ENCODE measurements at regions not wholly inside any gene's neighbourhood (a gene's known extent, or its start where the extent isn't known, plus 50 kb on each side); places are given as distances from the start of the nearest gene placed in this dataset.

DNA sequence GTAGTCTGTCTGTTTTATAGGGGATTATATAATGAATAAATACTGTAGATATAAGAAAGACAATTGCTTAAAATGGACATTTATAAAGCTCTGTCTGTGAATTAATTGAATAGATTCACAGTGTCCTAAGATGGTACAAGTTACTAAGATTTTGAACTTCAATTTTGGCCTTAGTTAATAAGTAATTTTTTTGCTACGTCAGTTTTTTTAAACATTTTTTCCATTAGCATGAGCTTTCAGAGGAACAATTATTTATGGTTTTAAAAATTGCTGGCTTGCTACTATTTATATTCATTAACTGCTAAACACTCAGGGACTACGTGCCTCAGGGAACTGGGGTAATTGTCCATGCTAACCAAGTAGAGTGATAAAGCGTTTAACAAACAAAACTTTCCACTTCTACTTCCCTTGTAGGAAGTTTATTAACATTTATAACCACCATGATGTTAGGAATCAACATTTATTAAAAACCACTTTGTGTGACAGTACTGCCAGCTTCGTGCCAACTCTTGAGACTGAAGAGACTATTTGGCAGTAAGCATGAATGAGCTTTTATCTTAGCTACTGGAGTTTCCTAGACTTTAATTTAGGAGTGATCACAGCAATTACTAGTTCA is 65.4 kb upstream of the PTGS2 start:
- ChIA-PET CTCF (no interaction called here), SMC1A (ENCODE audit: uncharacterized antibody, unreplicated experiment) (interaction anchor here (0.5 to 1.5 kb wide), 3 partner anchors 12 to 901 kb away, joined by 3 read pairs; no protein-coding TSS in a partner anchor)

DNA sequence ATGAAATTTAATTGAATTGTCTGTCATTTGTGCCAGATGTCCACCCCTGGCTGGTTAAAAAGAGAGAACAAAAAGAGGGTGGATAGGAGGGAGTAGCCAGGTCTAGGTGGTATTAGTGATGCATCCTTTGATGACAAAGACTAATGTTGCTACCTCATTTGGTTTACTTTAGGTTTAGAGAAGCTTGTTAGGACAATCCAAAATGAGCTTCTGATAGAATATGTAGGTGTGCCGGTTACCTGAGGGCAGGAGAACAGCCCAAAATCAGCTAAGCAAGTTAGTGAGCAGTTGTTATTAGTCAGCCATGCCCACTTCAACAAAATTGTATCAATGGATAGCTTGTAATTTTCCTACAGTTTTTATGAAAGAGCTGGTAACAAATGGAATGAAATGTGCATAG is 61.4 kb upstream of the PTGS2 start:
- H3K27ac ChIP-seq (ENCODE audit: control insufficient read depth, insufficient read depth): no peak overlapping the region
- H4K20me1 ChIP-seq (ENCODE audit: control insufficient read depth, insufficient read depth): no peaks in the 10 kb centered on the region
- BruUV-seq (replicated peaks): no TSS peak
- H3K79me2 ChIP-seq (ENCODE audit: control insufficient read depth, insufficient read depth, low read length): no peaks in the 10 kb centered on the region
- H3K4me3 ChIP-seq: no peak overlapping the region
- H3K9me3 ChIP-seq (replicated peaks; ENCODE audit: control insufficient read depth, insufficient read depth, low read length): no peaks in the 10 kb centered on the region
- 5% methylated on average over 1 of the region's 1 CpG for WGBS (ENCODE audit: insufficient coverage, insufficient replicate concordance, low lambda C conversion rate, missing lambda C conversion rate)
- ChIA-PET SMC1A (ENCODE audit: uncharacterized antibody, unreplicated experiment) (interaction anchor here (0.9 kb wide), 1 partner anchor 296 kb away, joined by 3 read pairs; no protein-coding TSS in a partner anchor), RAD21 (ENCODE audit: unreplicated experiment) (no interaction called here), POLR2A (interaction anchor here (0.9 kb wide), 1 partner anchor 346 kb away, joined by 4 read pairs; no protein-coding TSS in a partner anchor), CTCF (interaction anchor here (2.1 kb wide), 1 partner anchor 19 kb away, joined by 11 read pairs; no protein-coding TSS in a partner anchor)
- in situ Hi-C loops (cut with MboI): no loop called here
- intact Hi-C loops (cut with micrococcal nuclease; ENCODE audit: unreplicated experiment): no loop called here
- no peak overlapping the region for H3K9ac ChIP-seq (ENCODE audit: control insufficient read depth, insufficient read depth, low read length)
- no peaks in the 10 kb centered on the region for H3K36me3 ChIP-seq (ENCODE audit: control insufficient read depth in 2 of 2, insufficient read depth in 2 of 2, low read length in 1 of 2)
- peaks cover 8% of the 10 kb centered on the region; the same call in 1 of the 2 replicates for H3K4me1 ChIP-seq (ENCODE audit: control insufficient read depth, insufficient read depth, low read length)
- no peaks in the 10 kb centered on the region for H3K27me3 ChIP-seq (replicated peaks in 1 of 2; ENCODE audit: control insufficient read depth in 2 of 2, insufficient read depth in 2 of 2, low read length in 1 of 2)
- no peak for DNase-seq (ENCODE audit: low read depth, low spot score)
- no peak for ATAC-seq
- no peak overlapping the region for H2AFZ ChIP-seq (ENCODE audit: control insufficient read depth, low read depth, low read length)
- no peak overlapping the region for H3K4me2 ChIP-seq (ENCODE audit: control insufficient read depth, insufficient read depth)
- no peak for FAIRE-seq
- TF ChIP-seq LARP7 (IDR thresholded peaks at IDR 0.05) (no peak), SMARCA5 (IDR thresholded peaks at IDR 0.05) (no peak), EP300 (IDR thresholded peaks at IDR 0.05; ENCODE audit: borderline replicate concordance in 1 of 2, control insufficient read depth in 1 of 2, low read depth in 2 of 2, low read length in 2 of 2) (no peak), NR2C1 (IDR thresholded peaks at IDR 0.05) (no peak), PAX8 (IDR thresholded peaks at IDR 0.05) (no peak), HDAC2 (IDR thresholded peaks at IDR 0.05) (no peak), ZNF217 (IDR thresholded peaks at IDR 0.05) (no peak), IKZF1 (conservative IDR thresholded peaks at IDR 0.05) (no peak), KAT2A (conservative IDR thresholded peaks at IDR 0.05; ENCODE audit: control insufficient read depth, low read depth, low read length) (no peak)
- TF ChIP-seq, protein P1, sequence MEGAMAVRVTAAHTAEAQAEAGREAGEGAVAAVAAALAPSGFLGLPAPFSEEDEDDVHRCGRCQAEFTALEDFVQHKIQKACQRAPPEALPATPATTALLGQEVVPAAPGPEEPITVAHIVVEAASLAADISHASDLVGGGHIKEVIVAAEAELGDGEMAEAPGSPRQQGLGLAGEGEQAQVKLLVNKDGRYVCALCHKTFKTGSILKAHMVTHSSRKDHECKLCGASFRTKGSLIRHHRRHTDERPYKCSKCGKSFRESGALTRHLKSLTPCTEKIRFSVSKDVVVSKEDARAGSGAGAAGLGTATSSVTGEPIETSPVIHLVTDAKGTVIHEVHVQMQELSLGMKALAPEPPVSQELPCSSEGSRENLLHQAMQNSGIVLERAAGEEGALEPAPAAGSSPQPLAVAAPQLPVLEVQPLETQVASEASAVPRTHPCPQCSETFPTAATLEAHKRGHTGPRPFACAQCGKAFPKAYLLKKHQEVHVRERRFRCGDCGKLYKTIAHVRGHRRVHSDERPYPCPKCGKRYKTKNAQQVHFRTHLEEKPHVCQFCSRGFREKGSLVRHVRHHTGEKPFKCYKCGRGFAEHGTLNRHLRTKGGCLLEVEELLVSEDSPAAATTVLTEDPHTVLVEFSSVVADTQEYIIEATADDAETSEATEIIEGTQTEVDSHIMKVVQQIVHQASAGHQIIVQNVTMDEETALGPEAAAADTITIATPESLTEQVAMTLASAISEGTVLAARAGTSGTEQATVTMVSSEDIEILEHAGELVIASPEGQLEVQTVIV (IDR thresholded peaks at IDR 0.05; ENCODE audit: borderline replicate concordance, partially characterized antibody): no peak
- TF ChIP-seq, protein P2, sequence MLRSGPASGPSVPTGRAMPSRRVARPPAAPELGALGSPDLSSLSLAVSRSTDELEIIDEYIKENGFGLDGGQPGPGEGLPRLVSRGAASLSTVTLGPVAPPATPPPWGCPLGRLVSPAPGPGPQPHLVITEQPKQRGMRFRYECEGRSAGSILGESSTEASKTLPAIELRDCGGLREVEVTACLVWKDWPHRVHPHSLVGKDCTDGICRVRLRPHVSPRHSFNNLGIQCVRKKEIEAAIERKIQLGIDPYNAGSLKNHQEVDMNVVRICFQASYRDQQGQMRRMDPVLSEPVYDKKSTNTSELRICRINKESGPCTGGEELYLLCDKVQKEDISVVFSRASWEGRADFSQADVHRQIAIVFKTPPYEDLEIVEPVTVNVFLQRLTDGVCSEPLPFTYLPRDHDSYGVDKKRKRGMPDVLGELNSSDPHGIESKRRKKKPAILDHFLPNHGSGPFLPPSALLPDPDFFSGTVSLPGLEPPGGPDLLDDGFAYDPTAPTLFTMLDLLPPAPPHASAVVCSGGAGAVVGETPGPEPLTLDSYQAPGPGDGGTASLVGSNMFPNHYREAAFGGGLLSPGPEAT (IDR thresholded peaks at IDR 0.05; ENCODE audit: low read depth): no peak

More for the DNA sequence above, 65.4 kb upstream of the PTGS2 start:
- FAIRE-seq (no peak), ATAC-seq (no peak), DNase-seq (ENCODE audit: low read depth, low spot score) (no peak)
- no peaks in the 10 kb centered on the region for H3K27me3 ChIP-seq (replicated peaks in 1 of 2; ENCODE audit: control insufficient read depth in 2 of 2, insufficient read depth in 2 of 2, low read length in 1 of 2)
- ChIA-PET RAD21 (ENCODE audit: unreplicated experiment) (no interaction called here), POLR2A (no interaction called here)
- no peaks in the 10 kb centered on the region for H4K20me1 ChIP-seq (ENCODE audit: control insufficient read depth, insufficient read depth)
- no peak overlapping the region for H3K27ac ChIP-seq (ENCODE audit: control insufficient read depth, insufficient read depth)
- no peaks in the 10 kb centered on the region for H3K36me3 ChIP-seq (ENCODE audit: control insufficient read depth in 2 of 2, insufficient read depth in 2 of 2, low read length in 1 of 2)
- intact Hi-C loops (cut with micrococcal nuclease; ENCODE audit: unreplicated experiment): no loop called here
- no peak overlapping the region for H3K4me2 ChIP-seq (ENCODE audit: control insufficient read depth, insufficient read depth)
- H3K9me3 ChIP-seq (replicated peaks; ENCODE audit: control insufficient read depth, insufficient read depth, low read length): peaks cover 2% of the 10 kb centered on the region; the same call in 2 of the 3 replicates
- TF ChIP-seq RB1 (IDR thresholded peaks at IDR 0.05; ENCODE audit: borderline replicate concordance) (no peak), NFXL1 (IDR thresholded peaks at IDR 0.05; ENCODE audit: borderline replicate concordance) (no peak), MTA3 (IDR thresholded peaks at IDR 0.05; ENCODE audit: borderline replicate concordance, low read length) (no peak), PML (IDR thresholded peaks at IDR 0.05; ENCODE audit: low read length) (no peak)
- H3K9ac ChIP-seq (ENCODE audit: control insufficient read depth, insufficient read depth, low read length): no peak overlapping the region
- no TSS peak for BruUV-seq (replicated peaks)
- H3K79me2 ChIP-seq (ENCODE audit: control insufficient read depth, insufficient read depth, low read length): no peaks in the 10 kb centered on the region
- in situ Hi-C loops (cut with MboI): no loop called here
- WGBS (ENCODE audit: insufficient coverage, insufficient replicate concordance, low lambda C conversion rate, missing lambda C conversion rate): 3% methylated on average over 4 of the region's 4 CpGs
- H2AFZ ChIP-seq (ENCODE audit: control insufficient read depth, low read depth, low read length): no peak overlapping the region
- H3K4me3 ChIP-seq: no peak overlapping the region
- no peaks in the 10 kb centered on the region for H3K4me1 ChIP-seq (ENCODE audit: control insufficient read depth, insufficient read depth, low read length)
